ENCODE measurements at regions not wholly inside any gene's neighbourhood (a gene's known extent, or its start where the extent isn't known, plus 50 kb on each side); places are given as distances from the start of the nearest gene placed in this dataset.

GRCh38 chr3:35969406-35969805 lies 330.1 kb downstream of the ARPP21 start:
- TF ChIP-seq POLR2AphosphoS5 (IDR thresholded peaks at IDR 0.05; ENCODE audit: borderline replicate concordance, low read depth, low read length) (no peak), EZH2 (IDR thresholded peaks at IDR 0.05) (no peak), FOXP2 (optimal IDR thresholded peaks at IDR 0.05; ENCODE audit: control extremely low read depth, extremely low read length, insufficient read depth) (no peak)
